ENCODE measurements at regions not wholly inside any gene's neighbourhood (a gene's known extent, or its start where the extent isn't known, plus 50 kb on each side); places are given as distances from the start of the nearest gene placed in this dataset.
"Not testable (repeated sequence)": the region's sequence is repeated elsewhere in the genome, so short reads cannot be mapped to it uniquely, and the experiment has no call there.

DNA sequence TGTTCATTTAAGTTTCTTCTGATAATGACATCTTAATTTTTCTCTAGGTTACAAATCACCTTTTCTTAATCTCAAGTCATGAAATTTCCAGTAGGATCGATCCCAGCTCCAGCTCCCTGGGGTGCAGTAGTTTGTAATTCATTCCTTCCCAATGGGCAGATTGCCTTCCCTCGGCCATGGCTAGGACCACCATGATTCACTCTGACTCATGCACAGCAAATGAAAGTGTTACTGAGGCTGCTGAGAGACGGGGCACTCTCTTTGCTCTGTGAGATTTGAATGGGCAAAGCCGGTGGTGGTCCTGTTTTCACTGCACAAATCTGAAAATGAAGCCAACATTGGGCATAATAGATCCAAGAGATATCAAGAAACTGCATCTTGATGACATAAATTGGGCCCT, 202.8 kb upstream of the IRS2 start:
- Histone ChIP-seq H3K36me3 (ENCODE audit: control insufficient read depth in 4 of 4, insufficient read depth in 4 of 4, low read length in 3 of 4) (no peaks in the 10 kb centered on the region), H3K4me1 (ENCODE audit: control extremely low read depth in 1 of 4, control insufficient read depth in 4 of 4, insufficient read depth in 4 of 4, low read length in 3 of 4) (no peaks in the 10 kb centered on the region), H3K9me3 (ENCODE audit: control extremely low read depth in 1 of 5, control insufficient read depth in 4 of 5, insufficient read depth in 2 of 5, low read depth in 1 of 5, low read length in 4 of 5) (peaks cover 0 to 2% (median 0%) of the 10 kb centered on the region in 5 experiments), H3K4me3 (ENCODE audit: control insufficient read depth in 1 of 7, extremely low read depth in 1 of 7, insufficient read depth in 4 of 7, low read depth in 2 of 7, low read length in 6 of 7) (no peak overlapping the region), H3K27me3 (replicated peaks in 2 of 5; ENCODE audit: control insufficient read depth in 4 of 5, insufficient read depth in 5 of 5, low read length in 4 of 5) (peaks cover 0 to 4% (median 0%) of the 10 kb centered on the region in 5 experiments), H3K27ac (ENCODE audit: insufficient read depth in 1 of 2, low read depth in 1 of 2, low read length in 2 of 2, poor library complexity in 1 of 2, severe bottlenecking in 2 of 2) (no peak overlapping the region)
- CTCF ChIA-PET, result no interaction called here
- POLR2A ChIA-PET, result no interaction called here
- 93% methylated on average over 3 of the region's 4 CpGs for WGBS (ENCODE audit: insufficient coverage)
- DNase-seq, result no peak

DNA sequence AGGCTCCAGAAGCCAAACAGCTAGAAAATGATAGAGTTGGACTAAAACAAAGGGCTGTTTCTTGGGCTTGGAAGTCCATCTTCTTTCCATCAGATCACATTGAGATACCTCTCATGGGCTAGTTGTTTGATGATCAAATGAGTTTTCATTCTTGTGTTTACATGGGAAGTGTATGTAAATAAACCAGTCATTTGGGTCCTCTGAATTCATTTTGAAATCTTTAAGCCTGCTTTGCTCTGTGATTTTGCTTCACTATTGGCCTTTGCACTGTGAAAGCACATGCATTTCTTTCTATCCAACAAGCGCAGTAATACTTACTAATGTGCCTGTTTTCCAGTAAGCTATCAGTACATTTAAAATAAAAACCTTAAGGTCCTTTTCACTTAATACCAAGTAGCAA, 200.5 kb upstream of the IRS2 start:
- POLR2A ChIA-PET, result no interaction called here
- DNase-seq, result no peak
- H3K9me3 ChIP-seq (ENCODE audit: control extremely low read depth in 1 of 5, control insufficient read depth in 4 of 5, insufficient read depth in 2 of 5, low read depth in 1 of 5, low read length in 4 of 5), result peaks cover 0 to 2% (median 0%) of the 10 kb centered on the region in 5 experiments
- H3K4me1 ChIP-seq (ENCODE audit: control extremely low read depth in 1 of 4, control insufficient read depth in 4 of 4, insufficient read depth in 4 of 4, low read length in 3 of 4), result no peaks in the 10 kb centered on the region
- CTCF ChIA-PET, result no interaction called here
- peaks cover 0 to 4% (median 0%) of the 10 kb centered on the region in 5 experiments for H3K27me3 ChIP-seq (replicated peaks in 2 of 5; ENCODE audit: control insufficient read depth in 4 of 5, insufficient read depth in 5 of 5, low read length in 4 of 5)
- no peaks in the 10 kb centered on the region for H3K36me3 ChIP-seq (ENCODE audit: control insufficient read depth in 4 of 4, insufficient read depth in 4 of 4, low read length in 3 of 4)
- no peak overlapping the region for H3K4me3 ChIP-seq (ENCODE audit: control insufficient read depth in 1 of 7, extremely low read depth in 1 of 7, insufficient read depth in 4 of 7, low read depth in 2 of 7, low read length in 6 of 7)
- no peak overlapping the region for H3K27ac ChIP-seq (ENCODE audit: insufficient read depth in 1 of 2, low read depth in 1 of 2, low read length in 2 of 2, poor library complexity in 1 of 2, severe bottlenecking in 2 of 2)
- WGBS (ENCODE audit: insufficient coverage), result 88% methylated on average over 1 of the region's 1 CpG

DNA sequence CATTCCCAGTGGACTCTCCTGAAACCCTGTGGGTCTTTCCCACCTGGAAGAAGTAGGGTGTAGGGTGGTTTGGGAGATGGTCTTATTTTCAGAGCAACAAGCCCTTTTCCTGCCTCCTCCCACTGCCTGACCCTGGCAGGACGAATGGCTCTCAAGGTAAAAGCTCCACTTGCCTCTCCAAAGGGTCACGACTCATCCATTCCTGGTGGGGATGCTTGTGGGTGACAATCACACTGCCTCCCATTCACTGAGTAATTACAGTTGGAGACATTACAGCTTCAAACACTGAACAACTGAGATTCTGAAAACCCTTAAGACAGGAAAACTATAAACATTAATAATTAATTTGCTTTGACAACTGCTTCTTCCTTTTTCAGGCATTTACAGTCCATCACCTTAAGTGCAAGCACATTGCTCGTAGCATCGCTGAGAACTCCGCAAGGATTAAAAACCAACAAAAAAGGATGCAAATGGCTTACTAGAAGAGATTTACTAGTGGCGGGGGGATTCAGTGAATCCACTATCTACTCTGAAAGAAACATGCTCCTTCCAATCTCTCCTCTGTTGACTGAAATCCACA, 199.6 kb upstream of the IRS2 start:
- no peak overlapping the region for H3K27ac ChIP-seq (ENCODE audit: insufficient read depth in 1 of 2, low read depth in 1 of 2, low read length in 2 of 2, poor library complexity in 1 of 2, severe bottlenecking in 2 of 2)
- 96% methylated on average over 4 of the region's 6 CpGs for WGBS (ENCODE audit: insufficient coverage)
- no peaks in the 10 kb centered on the region for H3K36me3 ChIP-seq (ENCODE audit: control insufficient read depth in 4 of 4, insufficient read depth in 4 of 4, low read length in 3 of 4)
- peaks cover 0 to 2% (median 0%) of the 10 kb centered on the region in 5 experiments for H3K9me3 ChIP-seq (ENCODE audit: control extremely low read depth in 1 of 5, control insufficient read depth in 4 of 5, insufficient read depth in 2 of 5, low read depth in 1 of 5, low read length in 4 of 5)
- peaks cover 0 to 4% (median 0%) of the 10 kb centered on the region in 5 experiments for H3K27me3 ChIP-seq (replicated peaks in 2 of 5; ENCODE audit: control insufficient read depth in 4 of 5, insufficient read depth in 5 of 5, low read length in 4 of 5)
- H3K4me3 ChIP-seq (ENCODE audit: control insufficient read depth in 1 of 7, extremely low read depth in 1 of 7, insufficient read depth in 4 of 7, low read depth in 2 of 7, low read length in 6 of 7), result no peak overlapping the region
- CTCF ChIA-PET, result interaction anchor here (1.0 kb wide), 1 partner anchor 17 kb away, joined by 3 read pairs; no protein-coding TSS in a partner anchor
- H3K4me1 ChIP-seq (ENCODE audit: control extremely low read depth in 1 of 4, control insufficient read depth in 4 of 4, insufficient read depth in 4 of 4, low read length in 3 of 4), result no peaks in the 10 kb centered on the region
- POLR2A ChIA-PET, result no interaction called here
- DNase-seq, result no peak

DNA sequence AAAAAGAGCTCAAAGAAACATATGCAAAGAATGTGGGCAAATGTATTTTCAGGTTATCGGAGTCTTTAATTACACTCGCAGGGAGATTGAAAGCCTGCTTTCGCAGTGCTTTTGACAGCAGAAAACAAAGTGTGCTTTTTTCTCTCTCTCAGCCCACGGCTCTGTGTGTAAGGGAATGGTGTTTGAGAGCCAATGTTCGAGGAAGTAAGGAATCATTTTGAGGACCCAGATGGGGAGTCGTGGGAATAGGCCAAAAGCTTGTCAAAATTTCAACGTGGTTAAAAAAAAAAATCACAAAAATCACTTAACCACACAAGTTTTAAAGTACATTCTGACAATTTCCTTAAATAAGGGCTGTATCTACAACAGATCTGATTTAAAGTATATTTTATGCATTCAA, 197.1 kb upstream of the IRS2 start:
- no peak overlapping the region for H3K27ac ChIP-seq (ENCODE audit: insufficient read depth in 1 of 2, low read depth in 1 of 2, low read length in 2 of 2, poor library complexity in 1 of 2, severe bottlenecking in 2 of 2)
- no peak for DNase-seq
- no peak overlapping the region for H3K4me3 ChIP-seq (ENCODE audit: control insufficient read depth in 1 of 7, extremely low read depth in 1 of 7, insufficient read depth in 4 of 7, low read depth in 2 of 7, low read length in 6 of 7)
- peaks cover 0 to 2% (median 0%) of the 10 kb centered on the region in 5 experiments for H3K9me3 ChIP-seq (ENCODE audit: control extremely low read depth in 1 of 5, control insufficient read depth in 4 of 5, insufficient read depth in 2 of 5, low read depth in 1 of 5, low read length in 4 of 5)
- peaks cover 0 to 4% (median 0%) of the 10 kb centered on the region in 5 experiments for H3K27me3 ChIP-seq (replicated peaks in 2 of 5; ENCODE audit: control insufficient read depth in 4 of 5, insufficient read depth in 5 of 5, low read length in 4 of 5)
- no peaks in the 10 kb centered on the region for H3K4me1 ChIP-seq (ENCODE audit: control extremely low read depth in 1 of 4, control insufficient read depth in 4 of 4, insufficient read depth in 4 of 4, low read length in 3 of 4)
- POLR2A ChIA-PET, result no interaction called here
- WGBS (ENCODE audit: insufficient coverage), result 98% methylated on average over 3 of the region's 7 CpGs
- no peaks in the 10 kb centered on the region for H3K36me3 ChIP-seq (ENCODE audit: control insufficient read depth in 4 of 4, insufficient read depth in 4 of 4, low read length in 3 of 4)
- CTCF ChIA-PET, result no interaction called here

DNA sequence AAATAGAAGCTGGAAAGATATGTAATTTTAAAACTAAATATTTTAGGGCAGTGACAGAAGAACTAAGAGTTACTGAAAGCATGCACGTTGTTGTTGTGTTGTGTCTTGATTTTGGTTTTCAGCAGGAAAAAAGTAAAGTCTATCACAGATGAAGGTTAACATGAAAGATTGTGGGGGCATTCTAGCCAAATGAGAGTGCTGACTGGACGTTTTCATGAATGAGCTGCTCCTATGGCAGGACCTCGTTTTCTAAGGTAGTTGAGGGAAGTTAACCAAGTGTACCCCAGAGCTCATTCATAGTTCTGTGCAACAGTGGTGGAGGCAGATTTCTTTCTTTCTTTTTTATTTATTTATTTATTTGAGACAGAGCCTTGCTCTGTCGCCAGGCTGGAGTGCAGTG, 194.6 kb upstream of the IRS2 start:
- H3K36me3 ChIP-seq (ENCODE audit: control insufficient read depth in 4 of 4, insufficient read depth in 4 of 4, low read length in 3 of 4), result no peaks in the 10 kb centered on the region
- H3K4me1 ChIP-seq (ENCODE audit: control extremely low read depth in 1 of 4, control insufficient read depth in 4 of 4, insufficient read depth in 4 of 4, low read length in 3 of 4), result no peaks in the 10 kb centered on the region
- CTCF ChIA-PET, result no interaction called here
- DNase-seq, result no peak
- no peak overlapping the region for H3K4me3 ChIP-seq (ENCODE audit: control insufficient read depth in 1 of 7, extremely low read depth in 1 of 7, insufficient read depth in 4 of 7, low read depth in 2 of 7, low read length in 6 of 7)
- no peaks in the 10 kb centered on the region for H3K9me3 ChIP-seq (ENCODE audit: control extremely low read depth in 1 of 5, control insufficient read depth in 4 of 5, insufficient read depth in 2 of 5, low read depth in 1 of 5, low read length in 4 of 5)
- 90% methylated on average over 1 of the region's 4 CpGs for WGBS (ENCODE audit: insufficient coverage)
- H3K27me3 ChIP-seq (replicated peaks in 2 of 5; ENCODE audit: control insufficient read depth in 4 of 5, insufficient read depth in 5 of 5, low read length in 4 of 5), result peaks cover 0 to 4% (median 0%) of the 10 kb centered on the region in 5 experiments
- H3K27ac ChIP-seq (ENCODE audit: insufficient read depth in 1 of 2, low read depth in 1 of 2, low read length in 2 of 2, poor library complexity in 1 of 2, severe bottlenecking in 2 of 2), result no peak overlapping the region
- POLR2A ChIA-PET, result no interaction called here

DNA sequence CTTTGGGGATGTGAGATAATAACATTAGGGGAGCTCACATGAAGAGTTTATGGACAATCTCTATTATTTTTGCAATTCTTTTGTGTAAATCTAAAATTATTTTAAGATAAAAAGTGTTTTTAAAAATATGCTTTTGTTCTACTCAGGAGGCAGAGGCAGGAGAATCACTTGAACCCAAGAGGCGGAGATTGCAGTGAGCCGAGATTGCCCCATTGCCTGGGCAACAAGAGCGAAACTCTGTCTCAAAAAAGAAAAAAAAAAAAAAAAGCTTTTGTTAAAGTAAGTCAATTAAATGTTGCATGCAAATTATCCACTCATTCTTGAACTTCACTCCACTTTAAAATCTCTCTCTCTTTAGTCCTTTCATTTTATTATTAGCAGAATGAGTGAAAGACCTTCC, 193.3 kb upstream of the IRS2 start:
- no CpG with 5 or more reads among the region's 3 CpGs for WGBS (ENCODE audit: insufficient coverage)
- POLR2A ChIA-PET, CTCF ChIA-PET: not testable (repeated sequence)

DNA sequence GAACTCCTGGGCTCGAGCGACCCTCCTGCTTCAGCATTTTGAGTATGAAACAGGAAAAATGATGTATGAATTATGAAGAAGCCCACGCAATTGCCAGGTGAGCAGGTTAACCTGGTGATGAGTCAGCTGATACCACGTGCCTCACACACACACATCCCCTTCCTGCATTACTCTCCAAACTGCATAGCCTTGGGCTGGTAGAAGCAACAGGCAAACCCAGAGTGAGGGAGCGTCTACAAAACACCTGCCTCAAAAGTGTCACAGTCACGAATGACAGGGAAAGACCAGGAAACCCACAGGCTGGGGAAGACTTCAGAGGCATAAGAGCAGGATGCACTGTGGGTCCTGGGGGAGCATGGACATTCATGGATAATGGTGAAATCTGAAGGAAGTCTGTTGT, 192.8 kb upstream of the IRS2 start:
- no peak for DNase-seq
- CTCF ChIA-PET, result no interaction called here
- POLR2A ChIA-PET, result no interaction called here
- H3K9me3 ChIP-seq (ENCODE audit: control extremely low read depth in 1 of 5, control insufficient read depth in 4 of 5, insufficient read depth in 2 of 5, low read depth in 1 of 5, low read length in 4 of 5), result no peaks in the 10 kb centered on the region
- H3K4me3 ChIP-seq (ENCODE audit: control insufficient read depth in 1 of 7, extremely low read depth in 1 of 7, insufficient read depth in 4 of 7, low read depth in 2 of 7, low read length in 6 of 7), result no peak overlapping the region
- no peaks in the 10 kb centered on the region for H3K36me3 ChIP-seq (ENCODE audit: control insufficient read depth in 4 of 4, insufficient read depth in 4 of 4, low read length in 3 of 4)
- 85% methylated on average over 5 of the region's 6 CpGs for WGBS (ENCODE audit: insufficient coverage)
- no peaks in the 10 kb centered on the region for H3K27me3 ChIP-seq (replicated peaks in 2 of 5; ENCODE audit: control insufficient read depth in 4 of 5, insufficient read depth in 5 of 5, low read length in 4 of 5)
- peaks cover 0 to 2% (median 0%) of the 10 kb centered on the region in 4 experiments for H3K4me1 ChIP-seq (ENCODE audit: control extremely low read depth in 1 of 4, control insufficient read depth in 4 of 4, insufficient read depth in 4 of 4, low read length in 3 of 4)
- no peak overlapping the region for H3K27ac ChIP-seq (ENCODE audit: insufficient read depth in 1 of 2, low read depth in 1 of 2, low read length in 2 of 2, poor library complexity in 1 of 2, severe bottlenecking in 2 of 2)

More for the DNA sequence above, 193.3 kb upstream of the IRS2 start:
- H3K36me3 ChIP-seq (ENCODE audit: control insufficient read depth in 4 of 4, insufficient read depth in 4 of 4, low read length in 3 of 4); H3K9me3 ChIP-seq (ENCODE audit: control extremely low read depth in 1 of 5, control insufficient read depth in 4 of 5, insufficient read depth in 2 of 5, low read depth in 1 of 5, low read length in 4 of 5); H3K27me3 ChIP-seq (replicated peaks in 2 of 5; ENCODE audit: control insufficient read depth in 4 of 5, insufficient read depth in 5 of 5, low read length in 4 of 5); H3K4me1 ChIP-seq (ENCODE audit: control extremely low read depth in 1 of 4, control insufficient read depth in 4 of 4, insufficient read depth in 4 of 4, low read length in 3 of 4); H3K27ac ChIP-seq (ENCODE audit: insufficient read depth in 1 of 2, low read depth in 1 of 2, low read length in 2 of 2, poor library complexity in 1 of 2, severe bottlenecking in 2 of 2); DNase-seq; H3K4me3 ChIP-seq (ENCODE audit: control insufficient read depth in 1 of 7, extremely low read depth in 1 of 7, insufficient read depth in 4 of 7, low read depth in 2 of 7, low read length in 6 of 7): not testable (repeated sequence)
